IMR-90 (cell line): ENCODE measurements at regions not wholly inside any gene's neighbourhood (a gene's known extent, or its start where the extent isn't known, plus 50 kb on each side); places are given as distances from the start of the nearest gene placed in this dataset.

Source experiments
- ATAC-seq: fragments of 200-7000 bp; cut with Tn5 transposase; 2 replicates; pipeline ENCODE4 v1.9.1; 2020; ENCODE audit warnings: low read depth, mild to moderate bottlenecking, moderate library complexity
- BruUV-seq: library from RNA; stranded (reverse); fragments of 400-500 nt; replicated peaks from 2 replicates; lab custom pipeline; 2021; lab: Mats Ljungman, UMichigan
- CTCF ChIA-PET: fragments of 300-600 bp; formaldehyde crosslinking; extraction: SDS; loops from one replicate; lab custom pipeline; 2021; ENCODE audit warnings: antibody characterized with exemption; lab: Yijun Ruan, JAX
- POLR2A ChIA-PET: fragments of 300-600 bp; sonication (Branson Sonifier 250); formaldehyde crosslinking; loops from one replicate; lab custom pipeline; 2022; ENCODE audit warnings: antibody characterized with exemption; ENCODE audit not compliant: unreplicated experiment; lab: Charles Lee
- DNase-seq: peaks from one replicate; pipeline ENCODE4 v3.0.0; 2013
- H2AFZ ChIP-seq: replicated peaks from 2 replicates; pipeline ENCODE3; 2013; ENCODE audit warnings: low read length, mild to moderate bottlenecking; ENCODE audit not compliant: poor library complexity
- H2AK5ac ChIP-seq: 2 replicates; pipeline ENCODE4 v1.6.1; 2013; ENCODE audit warnings: low read depth, low read length, inconsistent platforms
- H2AK9ac ChIP-seq: replicated peaks from 2 replicates; pipeline ENCODE3; 2013; ENCODE audit warnings: mild to moderate bottlenecking, low read depth, low read length, moderate library complexity; ENCODE audit not compliant: poor library complexity
- H2BK120ac ChIP-seq: 2 replicates; pipeline ENCODE4 v1.6.1; 2013; ENCODE audit warnings: low read depth, low read length, inconsistent platforms
- H2BK15ac ChIP-seq: 3 replicates; pipeline ENCODE4 v1.6.1; 2013; ENCODE audit warnings: low read depth, low read length, inconsistent platforms
- H2BK20ac ChIP-seq: 2 replicates; pipeline ENCODE4 v1.6.1; 2013; ENCODE audit warnings: low read depth, mild to moderate bottlenecking, inconsistent platforms, low read length, moderate library complexity
- H2BK5ac ChIP-seq: 2 replicates; pipeline ENCODE4 v1.6.1; 2013; ENCODE audit warnings: mild to moderate bottlenecking, low read depth, low read length, inconsistent platforms; ENCODE audit not compliant: poor library complexity, severe bottlenecking
- H3K14ac ChIP-seq: replicated peaks from 2 replicates; pipeline ENCODE4 v1.6.1; 2013; ENCODE audit warnings: low read depth, low read length, inconsistent platforms
- H3K18ac ChIP-seq: 2 replicates; pipeline ENCODE4 v1.6.1; 2013; ENCODE audit warnings: low read depth, low read length, control low read depth
- H3K23ac ChIP-seq: 2 replicates; pipeline ENCODE4 v1.6.1; 2013; ENCODE audit warnings: low read depth, low read length, inconsistent platforms
- H3K27ac ChIP-seq: 2 replicates; pipeline ENCODE4 v1.5.1; 2013; ENCODE audit warnings: mild to moderate bottlenecking, control low read depth, low read length; ENCODE audit not compliant: insufficient read depth
- H3K27me3 ChIP-seq: 2 replicates; pipeline ENCODE4 v1.6.1; 2013; ENCODE audit warnings: low read length; ENCODE audit not compliant: control insufficient read depth, insufficient read depth
- H3K36me3 ChIP-seq: 2 replicates; pipeline ENCODE4 v1.6.1; 2013; ENCODE audit warnings: low read length, mixed read lengths; ENCODE audit not compliant: control insufficient read depth, insufficient read depth
- H3K4ac ChIP-seq: 2 replicates; pipeline ENCODE4 v1.6.1; 2013; ENCODE audit warnings: low read depth, low read length, inconsistent platforms
- H3K4me1 ChIP-seq: 2 replicates; pipeline ENCODE4 v1.6.1; 2013; ENCODE audit warnings: low read length, mixed read lengths; ENCODE audit not compliant: control insufficient read depth, insufficient read depth
- H3K4me2 ChIP-seq: 2 replicates; pipeline ENCODE4 v1.6.1; 2013; ENCODE audit warnings: low read depth, mild to moderate bottlenecking, control low read depth, low read length, moderate library complexity
- H3K4me3 ChIP-seq: 2 replicates; pipeline ENCODE4 v1.5.1; 2013; ENCODE audit warnings: low read depth, mild to moderate bottlenecking, control low read depth, low read length, moderate library complexity; ENCODE audit not compliant: insufficient read depth
- H3K56ac ChIP-seq: 2 replicates; pipeline ENCODE4 v1.6.1; 2013; ENCODE audit warnings: low read length, inconsistent platforms; ENCODE audit not compliant: insufficient read depth; ENCODE audit errors: extremely low read depth
- H3K79me1 ChIP-seq, 2 experiments: 2 replicates each; pipeline ENCODE4 v1.6.1; 2013; ENCODE audit warnings: low read length in 2 of 2, inconsistent platforms in 1 of 2, low read depth in 1 of 2
- H3K9ac ChIP-seq: 2 replicates; pipeline ENCODE4 v1.6.1; 2013; ENCODE audit warnings: low read depth, low read length, control low read depth
- H3K9me1 ChIP-seq: 2 replicates; pipeline ENCODE4 v1.6.1; 2013; ENCODE audit warnings: low read length, inconsistent platforms; ENCODE audit not compliant: insufficient read depth
- H3K9me3 ChIP-seq: 2 replicates; pipeline ENCODE4 v1.6.1; 2013; ENCODE audit warnings: low read length; ENCODE audit not compliant: control insufficient read depth, insufficient read depth
- H4K20me1 ChIP-seq: 2 replicates; pipeline ENCODE4 v1.6.1; 2013; ENCODE audit warnings: low read length, inconsistent platforms; ENCODE audit not compliant: insufficient read depth
- H4K5ac ChIP-seq: 2 replicates; pipeline ENCODE4 v1.6.1; 2013; ENCODE audit warnings: mild to moderate bottlenecking, low read depth, low read length, control low read depth
- H4K8ac ChIP-seq, 2 experiments: 2 replicates each; pipeline ENCODE4 v1.6.1; 2013; ENCODE audit warnings: low read depth in 2 of 2, low read length in 2 of 2, control low read depth in 1 of 2, inconsistent platforms in 1 of 2
- H4K91ac ChIP-seq: 2 replicates; pipeline ENCODE4 v1.6.1; 2013; ENCODE audit warnings: low read depth, low read length, inconsistent platforms; ENCODE audit not compliant: insufficient read depth
- BHLHE40 ChIP-seq: fragments of 150-350 bp; IDR thresholded peaks from 2 replicates; pipeline ENCODE4 v1.6.1; 2016; ENCODE audit warnings: mild to moderate bottlenecking, low read depth, low read length
- CEBPB ChIP-seq: IDR thresholded peaks from 2 replicates; pipeline ENCODE4 v1.6.1; 2012; ENCODE audit warnings: low read depth, low read length, improper control_type of control experiment
- CHD1 ChIP-seq: IDR thresholded peaks from 2 replicates; pipeline ENCODE4 v1.6.1; 2012; ENCODE audit warnings: low read depth, low read length, improper control_type of control experiment
- CTCF ChIP-seq: conservative IDR thresholded peaks from 2 replicates; pipeline ENCODE4 v1.5.1; 2012; ENCODE audit warnings: mild to moderate bottlenecking, low read depth, low read length, improper control_type of control experiment
- ELK1 ChIP-seq: fragments of 150-350 bp; IDR thresholded peaks from 2 replicates; pipeline ENCODE4 v1.6.1; 2016; ENCODE audit warnings: low read depth, mild to moderate bottlenecking, low read length, moderate library complexity, borderline replicate concordance
- FOS ChIP-seq: fragments of 150-350 bp; IDR thresholded peaks from 2 replicates; pipeline ENCODE4 v1.6.1; 2016; ENCODE audit warnings: low read depth, low read length
- MAFK ChIP-seq: IDR thresholded peaks from 2 replicates; pipeline ENCODE4 v1.6.1; 2012; ENCODE audit warnings: low read depth, low read length, improper control_type of control experiment
- MAZ ChIP-seq: IDR thresholded peaks from 2 replicates; pipeline ENCODE4 v1.6.1; 2012; ENCODE audit warnings: low read depth, mild to moderate bottlenecking, low read length, improper control_type of control experiment, moderate library complexity, borderline replicate concordance
- MXI1 ChIP-seq: IDR thresholded peaks from 2 replicates; pipeline ENCODE4 v1.6.1; 2012; ENCODE audit warnings: low read depth, mild to moderate bottlenecking, low read length, moderate library complexity, borderline replicate concordance
- NFE2L2 ChIP-seq: fragments of 150-350 bp; IDR thresholded peaks from 2 replicates; pipeline ENCODE4 v1.6.1; 2016; ENCODE audit warnings: low read depth, mild to moderate bottlenecking, low read length
- POLR2A ChIP-seq: IDR thresholded peaks from 2 replicates; pipeline ENCODE4 v1.6.1; 2012; ENCODE audit warnings: mild to moderate bottlenecking, low read depth, low read length
- RAD21 ChIP-seq: IDR thresholded peaks from 2 replicates; pipeline ENCODE4 v1.6.1; 2012; ENCODE audit warnings: low read length, improper control_type of control experiment
- RCOR1 ChIP-seq: IDR thresholded peaks from 2 replicates; pipeline ENCODE4 v1.6.1; 2012; ENCODE audit warnings: mild to moderate bottlenecking, low read length, improper control_type of control experiment; ENCODE audit not compliant: insufficient replicate concordance
- RFX5 ChIP-seq: IDR thresholded peaks from 2 replicates; pipeline ENCODE4 v1.8.0; 2012; ENCODE audit warnings: low read depth, mild to moderate bottlenecking, low read length, moderate library complexity
- SMC3 ChIP-seq: fragments of 150-350 bp; IDR thresholded peaks from 2 replicates; pipeline ENCODE4 v1.6.1; 2016; ENCODE audit warnings: low read depth, mild to moderate bottlenecking, antibody characterized with exemption, low read length, moderate library complexity
- USF2 ChIP-seq: fragments of 150-350 bp; IDR thresholded peaks from 2 replicates; pipeline ENCODE4 v1.6.1; 2017; ENCODE audit warnings: mild to moderate bottlenecking, antibody characterized with exemption, low read length, low read depth
- WGBS, 2 experiments: methylation state at CpG; one replicate each; pipeline versions ENCODE4 v1.1.5 to v1.1.7; 2013; ENCODE audit warnings: missing lambda C conversion rate in 2 of 2; ENCODE audit not compliant: insufficient read length in 1 of 2; ENCODE audit errors: extremely low coverage in 2 of 2; 5-methylcytosine and 5-hydroxymethylcytosine counted together
- dilution Hi-C: fragments of 300-500 bp; cut with HindIII; formaldehyde crosslinking; loops from one replicate; pipeline ENCODE4 v1.14.3; 2018; ENCODE audit warnings: low sequenced_read_pairs; ENCODE audit not compliant: unreplicated experiment
- in situ Hi-C: fragments of 300-500 bp; cut with MboI; formaldehyde crosslinking; loops from 3 replicates; pipeline ENCODE4 v1.14.3; 2019; ENCODE audit warnings: low sequenced_read_pairs, inconsistent platforms, mixed read lengths
- intact Hi-C: fragments of 100-400 bp; cut with micrococcal nuclease; formaldehyde crosslinking; loops from 2 replicates; pipeline ENCODE4 v1.10.0; 2022

GRCh38 chr20:19074828-19075516, 137.5 kb upstream of the SLC24A3 start:
- H4K91ac ChIP-seq: no peak overlapping the region
- H4K20me1 ChIP-seq: no peaks in the 10 kb centered on the region
- H3K23ac ChIP-seq: no peak overlapping the region
- no peak overlapping the region for H2BK5ac ChIP-seq
- dilution Hi-C loops (no loop called here), in situ Hi-C loops (no loop called here), intact Hi-C loops (no loop called here)
- no peaks in the 10 kb centered on the region for H3K36me3 ChIP-seq
- H3K4me3 ChIP-seq: no peak overlapping the region
- H3K9ac ChIP-seq: no peak overlapping the region
- H3K9me1 ChIP-seq: no peaks in the 10 kb centered on the region
- ChIA-PET POLR2A (no interaction called here), CTCF (no interaction called here)
- H4K8ac ChIP-seq: no peak overlapping the region
- H2BK20ac ChIP-seq: no peak overlapping the region
- H3K4me1 ChIP-seq: no peaks in the 10 kb centered on the region
- no peaks in the 10 kb centered on the region for H3K27me3 ChIP-seq
- DNase-seq (no peak), ATAC-seq (no peak)
- no peak overlapping the region for H2AFZ ChIP-seq
- H2AK9ac ChIP-seq: no peak overlapping the region
- H2BK120ac ChIP-seq: no peak overlapping the region
- H3K4me2 ChIP-seq: no peak overlapping the region
- no TSS peak for BruUV-seq
- TF ChIP-seq BHLHE40 (no peak), MXI1 (no peak), FOS (no peak), MAFK (no peak), CHD1 (no peak), RFX5 (no peak), CEBPB (no peak), CTCF (no peak), NFE2L2 (no peak), POLR2A (no peak), RAD21 (no peak), USF2 (no peak), RCOR1 (no peak), MAZ (no peak), ELK1 (no peak), SMC3 (no peak)
- H3K27ac ChIP-seq: no peak overlapping the region
- H3K14ac ChIP-seq: no peak overlapping the region
- 53% methylated on average over 3 of the region's 8 CpGs; no CpG with 5 or more reads in 1 of the 2 experiments for WGBS, 2 experiments
- H2AK5ac ChIP-seq: no peak overlapping the region
- H3K4ac ChIP-seq: no peak overlapping the region
- H3K79me1 ChIP-seq: no peaks in the 10 kb centered on the region
- no peak overlapping the region for H2BK15ac ChIP-seq
- H3K18ac ChIP-seq: no peak overlapping the region
- no peak overlapping the region for H3K56ac ChIP-seq
- H3K9me3 ChIP-seq: peaks cover 16% of the 10 kb centered on the region; the same call in 1 of the 2 replicates
- no peak overlapping the region for H4K5ac ChIP-seq
